HG03521 (cell line): ENCODE measurements at regions not wholly inside any gene's neighbourhood (a gene's known extent, or its start where the extent isn't known, plus 50 kb on each side); places are given as distances from the start of the nearest gene placed in this dataset.
"Not testable (repeated sequence)": the region's sequence is repeated elsewhere in the genome, so short reads cannot be mapped to it uniquely, and the experiment has no call there.

ENCODE experiments used
- ATAC-seq: cut with Tn5 transposase; IDR thresholded peaks from one replicate; pipeline ENCODE4 v1.9.1; 2021; ENCODE audit warnings: mild to moderate bottlenecking, moderate library complexity; ENCODE audit not compliant: unreplicated experiment

- ATAC-seq, result no peak
Observed at GRCh38 chr6:27095914-27096313, 151.6 kb upstream of the PRSS16 start.

- ATAC-seq, result no peak
Observed at GRCh38 chr6:27096834-27097511, 150.5 kb upstream of the PRSS16 start.

- ATAC-seq, result no peak
Observed at GRCh38 chr6:27098956-27099355, 148.5 kb upstream of the PRSS16 start.

GRCh38 chr6:27100921-27101320 is 146.6 kb upstream of the PRSS16 start:
- ATAC-seq, result no peak

- no peak for ATAC-seq
Observed at GRCh38 chr6:27101824-27102223, 145.7 kb upstream of the PRSS16 start.

GRCh38 chr6:27106382-27106781 is 141.1 kb upstream of the PRSS16 start:
- ATAC-seq, result no peak

- ATAC-seq, result no peak
Observed at GRCh38 chr6:27111743-27112142, 135.8 kb upstream of the PRSS16 start.

- no peak for ATAC-seq
Observed at GRCh38 chr6:27112974-27113373, 134.5 kb upstream of the PRSS16 start.

- no peak for ATAC-seq
Observed at GRCh38 chr6:27119329-27119728, 128.2 kb upstream of the PRSS16 start.

GRCh38 chr6:27119761-27120160 is 127.7 kb upstream of the PRSS16 start:
- no peak for ATAC-seq

GRCh38 chr6:27121640-27122039 is 125.9 kb upstream of the PRSS16 start:
- no peak for ATAC-seq

GRCh38 chr6:27124252-27124657 is 123.2 kb upstream of the PRSS16 start:
- ATAC-seq, result no peak

- no peak for ATAC-seq
Observed at GRCh38 chr6:27126046-27126814, 121.3 kb upstream of the PRSS16 start.

GRCh38 chr6:27126815-27127537 is 120.5 kb upstream of the PRSS16 start:
- ATAC-seq, result peak; percentile 55

GRCh38 chr6:27127874-27128273 is 119.6 kb upstream of the PRSS16 start:
- not testable (repeated sequence) for ATAC-seq

GRCh38 chr6:27128311-27129094 is 119.0 kb upstream of the PRSS16 start:
- no peak for ATAC-seq

GRCh38 chr6:27129095-27129815 is 118.2 kb upstream of the PRSS16 start:
- no peak for ATAC-seq

GRCh38 chr6:27129917-27130316 is 117.6 kb upstream of the PRSS16 start:
- no peak for ATAC-seq

- no peak for ATAC-seq
Observed at GRCh38 chr6:27130668-27131428, 116.7 kb upstream of the PRSS16 start.

- peak; percentile 3 for ATAC-seq
Observed at GRCh38 chr6:27132282-27132531, 115.3 kb upstream of the PRSS16 start.
